Astrocyte of the spinal cord (primary cell): ENCODE measurements at regions not wholly inside any gene's neighbourhood (a gene's known extent, or its start where the extent isn't known, plus 50 kb on each side); places are given as distances from the start of the nearest gene placed in this dataset.

ENCODE experiments used
- DNase-seq: peaks from one replicate; pipeline ENCODE4 v3.0.0; 2011; ENCODE audit warnings: low read depth, low spot score
- H3K4me3 ChIP-seq: 2 replicates; pipeline ENCODE4 v1.5.1; 2011; ENCODE audit warnings: low read depth, mild to moderate bottlenecking, low read length, moderate library complexity
- in situ Hi-C: cut with HindIII; loops from 2 replicates; pipeline ENCODE4 v1.10.0; 2017; ENCODE audit warnings: low sequenced_read_pairs
- TF ChIP-seq, protein P1 (sequence below): IDR thresholded peaks from 2 replicates; pipeline ENCODE4 v1.5.1; 2012; ENCODE audit warnings: low read depth, mild to moderate bottlenecking, low read length, inconsistent platforms

DNA sequence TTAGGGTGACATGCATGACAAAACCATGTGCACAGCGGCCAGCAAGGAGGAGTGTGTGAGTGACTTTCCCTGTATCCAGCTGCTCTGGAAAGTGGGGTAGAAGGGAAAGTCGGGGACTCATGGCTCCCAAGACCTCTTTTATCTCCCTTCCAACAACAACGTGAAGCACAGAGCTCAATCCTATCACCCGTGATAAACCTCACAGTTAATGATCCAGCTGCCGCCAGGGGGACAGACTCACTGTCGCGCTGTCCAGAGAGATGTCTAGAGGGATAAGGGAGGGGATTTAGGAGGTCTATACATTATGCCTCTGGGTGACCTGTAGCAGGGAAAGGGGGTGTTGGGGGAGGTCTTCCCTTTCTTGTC lies 84.0 kb upstream of the SMNDC1 start:
- TF ChIP-seq, protein P1, sequence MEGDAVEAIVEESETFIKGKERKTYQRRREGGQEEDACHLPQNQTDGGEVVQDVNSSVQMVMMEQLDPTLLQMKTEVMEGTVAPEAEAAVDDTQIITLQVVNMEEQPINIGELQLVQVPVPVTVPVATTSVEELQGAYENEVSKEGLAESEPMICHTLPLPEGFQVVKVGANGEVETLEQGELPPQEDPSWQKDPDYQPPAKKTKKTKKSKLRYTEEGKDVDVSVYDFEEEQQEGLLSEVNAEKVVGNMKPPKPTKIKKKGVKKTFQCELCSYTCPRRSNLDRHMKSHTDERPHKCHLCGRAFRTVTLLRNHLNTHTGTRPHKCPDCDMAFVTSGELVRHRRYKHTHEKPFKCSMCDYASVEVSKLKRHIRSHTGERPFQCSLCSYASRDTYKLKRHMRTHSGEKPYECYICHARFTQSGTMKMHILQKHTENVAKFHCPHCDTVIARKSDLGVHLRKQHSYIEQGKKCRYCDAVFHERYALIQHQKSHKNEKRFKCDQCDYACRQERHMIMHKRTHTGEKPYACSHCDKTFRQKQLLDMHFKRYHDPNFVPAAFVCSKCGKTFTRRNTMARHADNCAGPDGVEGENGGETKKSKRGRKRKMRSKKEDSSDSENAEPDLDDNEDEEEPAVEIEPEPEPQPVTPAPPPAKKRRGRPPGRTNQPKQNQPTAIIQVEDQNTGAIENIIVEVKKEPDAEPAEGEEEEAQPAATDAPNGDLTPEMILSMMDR, result no peak
- DNase-seq, result no peak
- in situ Hi-C loops, result no loop called here
- no peak overlapping the region for H3K4me3 ChIP-seq

DNA sequence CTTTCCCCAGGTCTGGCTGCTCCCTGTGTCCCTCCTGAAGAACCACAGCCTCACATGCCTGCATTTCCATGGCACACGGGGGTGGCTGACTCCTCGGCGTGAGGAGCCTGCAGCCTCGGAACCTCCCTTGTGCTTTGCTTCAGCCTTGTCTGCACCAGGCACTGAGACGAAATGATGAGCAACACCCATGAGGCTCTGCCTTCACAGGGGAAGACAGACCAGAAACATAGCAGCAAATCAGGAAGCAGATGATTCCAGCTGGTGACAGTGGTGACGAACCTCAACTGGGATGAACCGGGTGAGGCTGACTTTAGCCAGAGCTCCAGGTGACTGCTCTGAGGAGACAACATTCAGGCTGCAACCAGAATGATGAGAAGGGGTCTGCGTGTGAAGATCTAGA lies 84.5 kb upstream of the SMNDC1 start:
- H3K4me3 ChIP-seq, result no peak overlapping the region
- TF ChIP-seq, protein P1, result no peak
- in situ Hi-C loops, result no loop called here
- DNase-seq, result no peak

DNA sequence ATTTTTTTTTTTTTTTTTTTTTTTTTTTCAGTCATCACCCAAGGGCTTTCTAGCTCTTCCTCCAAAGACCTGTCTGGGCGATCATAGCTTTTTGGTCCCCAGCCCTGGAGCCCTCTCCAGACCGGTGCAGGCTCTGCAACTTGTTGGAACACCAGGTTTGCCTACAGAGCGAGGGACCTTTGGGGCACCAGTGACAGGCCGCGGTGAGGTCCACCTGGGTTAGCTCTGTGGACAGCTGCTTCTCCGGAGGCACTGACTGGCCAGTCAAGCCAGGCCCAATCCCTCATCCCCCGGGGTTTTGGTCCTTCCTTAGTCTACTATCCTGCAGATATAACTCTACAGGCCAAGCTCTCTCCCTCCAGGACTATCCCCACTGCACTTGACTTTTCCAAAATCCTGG lies 86.8 kb upstream of the SMNDC1 start:
- TF ChIP-seq, protein P1, result no peak
- no peak overlapping the region for H3K4me3 ChIP-seq
- no peak for DNase-seq
- in situ Hi-C loops, result no loop called here

DNA sequence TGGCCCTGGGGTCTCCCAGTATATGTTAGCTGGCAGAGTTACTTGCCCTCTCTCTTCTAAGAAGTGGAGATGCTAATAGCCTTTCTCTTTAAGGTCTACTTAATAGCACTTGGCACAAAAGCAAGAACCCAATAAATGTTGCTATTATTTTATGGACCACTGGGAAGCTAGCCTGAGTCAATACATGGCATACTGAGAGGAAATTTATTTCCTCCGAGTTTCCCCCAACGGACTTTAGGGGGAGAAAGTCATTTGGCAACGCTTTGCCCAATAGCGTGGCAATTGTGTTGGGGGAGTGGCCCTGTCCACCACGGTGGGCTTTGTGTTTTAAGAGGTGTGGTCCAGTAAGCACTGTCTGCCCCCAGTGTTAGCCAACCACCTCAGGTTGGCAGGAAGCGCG lies 87.4 kb upstream of the SMNDC1 start:
- TF ChIP-seq, protein P1, result no peak
- no peak overlapping the region for H3K4me3 ChIP-seq
- DNase-seq, result no peak
- in situ Hi-C loops, result no loop called here

DNA sequence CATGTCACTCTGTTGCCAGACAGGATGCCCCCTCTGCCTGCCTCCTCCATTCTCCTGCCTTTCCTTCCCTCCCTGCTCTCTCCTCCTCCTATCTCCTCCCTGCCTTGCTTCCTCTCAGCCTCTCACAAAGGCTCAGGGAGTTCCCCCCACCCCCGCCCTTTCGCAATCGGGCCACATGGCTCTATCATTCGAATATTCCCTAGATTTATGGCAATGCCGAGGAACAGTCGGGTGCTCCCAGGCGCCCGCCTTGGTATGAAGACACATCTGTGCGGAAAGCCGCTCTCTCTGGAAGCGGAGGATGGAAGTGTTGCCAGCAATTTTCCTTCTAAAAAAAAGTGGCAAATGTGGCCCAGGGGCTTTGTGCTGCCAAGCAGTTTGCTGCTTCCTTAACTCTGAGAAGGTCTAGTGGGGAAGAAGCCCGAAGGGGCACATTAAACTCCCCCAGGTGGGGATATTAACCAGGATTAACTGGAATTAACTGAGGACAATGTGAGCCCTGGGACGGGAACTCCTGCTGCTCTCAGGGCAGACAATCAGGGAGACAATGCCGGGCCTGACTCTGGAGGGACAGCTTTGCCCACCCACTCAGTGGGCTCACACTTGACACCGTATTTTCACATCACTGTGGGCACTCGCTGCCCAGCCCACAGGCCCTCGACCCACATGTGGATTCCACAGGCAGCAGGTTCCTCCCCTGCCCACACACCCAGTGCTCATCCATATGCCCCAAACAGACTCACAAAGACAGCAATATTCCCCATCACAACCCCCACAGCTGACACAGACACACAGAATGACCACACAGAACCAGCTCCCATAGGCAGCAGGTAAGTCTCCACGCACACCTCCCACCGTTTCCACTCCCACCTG lies 88.4 kb upstream of the SMNDC1 start:
- no peak overlapping the region for H3K4me3 ChIP-seq
- DNase-seq, result no peak
- in situ Hi-C loops, result no loop called here
- TF ChIP-seq, protein P1, result no peak

DNA sequence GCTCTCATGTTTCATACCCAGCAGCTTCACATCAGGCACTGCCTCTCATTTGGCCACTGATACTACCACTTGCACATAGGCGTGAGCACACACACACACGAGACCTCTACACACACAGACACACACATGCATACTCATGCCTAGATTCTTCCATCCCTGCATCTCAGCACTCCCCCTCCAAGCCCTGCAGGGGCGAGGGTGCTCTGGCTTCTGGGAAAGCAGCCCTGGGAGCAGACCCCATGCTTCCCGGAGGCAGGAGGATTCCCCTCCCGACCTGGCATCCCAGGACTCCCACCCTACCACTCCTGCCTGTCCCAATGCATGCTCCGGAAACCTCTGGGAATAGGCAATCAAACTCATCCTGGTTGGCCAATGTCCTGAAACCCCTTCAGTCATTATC lies 89.1 kb upstream of the SMNDC1 start:
- in situ Hi-C loops, result no loop called here
- no peak overlapping the region for H3K4me3 ChIP-seq
- DNase-seq, result no peak
- TF ChIP-seq, protein P1, result no peak
